HG03354 (cell line): ENCODE measurements at regions not wholly inside any gene's neighbourhood (a gene's known extent, or its start where the extent isn't known, plus 50 kb on each side); places are given as distances from the start of the nearest gene placed in this dataset.

Experiments used
- ATAC-seq: cut with Tn5 transposase; IDR thresholded peaks from one replicate; pipeline ENCODE4 v1.9.1; 2021; ENCODE audit warnings: mild to moderate bottlenecking; ENCODE audit not compliant: unreplicated experiment, poor library complexity, severe bottlenecking

DNA sequence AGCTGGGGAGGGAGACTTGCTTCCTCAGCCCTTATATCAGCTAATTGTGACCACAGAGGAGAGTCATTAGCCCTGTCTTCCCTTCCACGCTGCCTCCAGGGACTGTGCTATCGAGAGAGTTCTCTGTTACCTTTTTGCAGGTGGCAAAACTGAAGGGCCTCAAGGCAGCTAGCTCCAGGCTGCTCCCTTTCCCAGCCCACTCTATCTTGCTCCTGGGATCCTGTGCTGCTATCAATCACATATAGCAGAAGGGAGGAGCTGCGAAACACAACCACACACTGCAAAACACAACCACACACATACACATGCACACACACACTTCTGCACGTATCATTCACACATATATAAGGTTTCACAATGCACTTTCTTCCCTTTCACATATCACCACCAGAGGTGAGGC is 205.3 kb upstream of the MTNR1B start:
- no peak for ATAC-seq

GRCh38 chr11:92765082-92765840 is 204.2 kb upstream of the MTNR1B start:
- no peak for ATAC-seq

DNA sequence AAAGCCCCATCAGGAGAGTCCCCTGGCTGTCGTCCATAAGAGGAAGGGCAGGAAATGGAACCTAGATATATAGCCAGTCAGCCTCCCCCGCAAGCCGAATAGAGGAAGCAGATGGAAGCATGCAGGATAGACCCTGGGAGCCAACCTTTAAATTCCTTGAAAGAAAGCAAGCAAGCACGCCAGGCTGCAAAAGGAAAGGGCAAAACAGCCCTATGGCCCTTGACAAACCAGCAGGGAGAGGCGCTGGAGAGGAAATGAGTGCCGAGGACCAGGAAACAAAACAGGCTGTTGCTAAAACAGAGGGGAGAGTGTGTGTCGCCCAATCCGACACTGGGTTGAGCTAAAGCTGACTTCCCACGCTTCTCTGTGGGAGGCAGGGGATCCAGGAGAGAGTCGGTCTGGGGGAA is 203.5 kb upstream of the MTNR1B start:
- no peak for ATAC-seq

DNA sequence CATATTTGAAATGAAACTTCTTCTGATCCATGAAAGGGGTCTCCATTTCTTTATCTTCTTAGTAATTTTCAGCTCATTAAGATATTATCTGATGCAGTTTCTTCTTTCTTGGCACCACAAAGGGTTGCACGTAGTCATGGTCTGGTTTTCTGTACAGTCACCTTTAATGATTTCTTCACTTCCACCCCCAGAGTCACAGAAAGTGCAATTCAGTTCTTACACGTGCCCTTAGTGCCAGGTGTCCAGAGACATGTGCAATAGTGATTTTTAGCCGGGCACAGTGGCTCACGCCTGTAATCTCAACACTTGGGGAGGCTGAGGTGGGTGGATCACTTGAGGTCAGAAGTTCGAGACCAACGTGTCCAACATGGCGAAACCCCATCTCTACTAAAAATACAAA is 202.8 kb upstream of the MTNR1B start:
- ATAC-seq, result no peak

- no peak for ATAC-seq
These were observed 202.0 kb upstream of the MTNR1B start for GRCh38 chr11:92767416-92767815.

DNA sequence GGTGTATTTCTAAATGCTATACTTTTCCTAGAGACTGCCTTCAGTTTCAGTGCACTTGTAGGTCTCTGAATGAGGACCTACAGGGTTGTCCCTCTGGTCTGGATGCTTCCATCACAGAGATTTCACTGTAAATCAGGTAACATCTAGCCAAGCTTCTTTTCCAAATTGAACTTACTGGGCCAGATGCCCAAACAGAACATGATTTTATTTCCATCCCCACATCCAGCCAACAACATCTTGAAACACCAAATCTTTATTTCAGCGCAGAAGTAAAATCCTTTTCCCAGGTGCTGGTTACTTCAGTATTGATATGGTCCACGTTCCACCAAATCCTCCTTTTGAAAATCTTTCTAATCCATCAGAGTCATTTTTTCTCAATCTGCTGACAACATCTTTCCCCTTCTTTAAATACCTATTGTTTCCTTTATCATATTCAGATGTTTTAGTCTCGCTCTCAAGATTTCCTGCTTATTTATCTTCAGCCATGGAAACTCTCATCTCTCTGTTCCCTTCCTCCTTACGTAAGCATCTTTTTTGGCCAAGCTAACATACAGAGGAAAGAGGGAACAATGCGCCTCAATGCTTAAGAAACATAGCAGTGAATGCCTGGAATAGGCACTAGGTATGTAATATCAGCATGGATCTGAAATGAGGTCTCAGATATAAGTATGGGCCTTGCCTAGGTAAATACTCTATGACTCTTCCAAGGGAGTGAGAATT is 201.2 kb upstream of the MTNR1B start:
- no peak for ATAC-seq

- no peak for ATAC-seq
These were observed 200.3 kb upstream of the MTNR1B start for GRCh38 chr11:92769112-92769511.

- no peak for ATAC-seq
These were observed 199.0 kb upstream of the MTNR1B start for GRCh38 chr11:92770419-92770818.

GRCh38 chr11:92770981-92771380 is 198.5 kb upstream of the MTNR1B start:
- ATAC-seq, result no peak

DNA sequence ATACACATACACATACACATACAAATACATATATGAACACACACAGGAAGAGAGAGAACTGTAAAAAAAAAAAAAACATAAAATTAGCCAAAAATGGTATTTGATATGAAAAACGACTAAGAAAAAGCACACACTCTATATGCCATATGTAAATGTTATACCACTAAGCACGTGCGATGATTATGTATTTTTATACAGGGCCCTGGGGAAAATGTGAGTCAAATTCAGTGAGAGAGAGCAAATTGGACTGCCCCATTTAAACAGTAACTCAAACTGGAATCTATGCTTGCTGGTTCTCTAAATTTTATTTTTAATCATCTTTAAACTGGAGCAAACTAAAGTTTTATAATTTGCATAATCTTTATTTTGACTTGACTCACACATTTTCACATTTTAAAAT is 197.8 kb upstream of the MTNR1B start:
- ATAC-seq, result no peak

GRCh38 chr11:92775003-92775676 is 194.3 kb upstream of the MTNR1B start:
- peak; percentile 56 for ATAC-seq

GRCh38 chr11:92776676-92777075 is 192.8 kb upstream of the MTNR1B start:
- ATAC-seq, result no peak

DNA sequence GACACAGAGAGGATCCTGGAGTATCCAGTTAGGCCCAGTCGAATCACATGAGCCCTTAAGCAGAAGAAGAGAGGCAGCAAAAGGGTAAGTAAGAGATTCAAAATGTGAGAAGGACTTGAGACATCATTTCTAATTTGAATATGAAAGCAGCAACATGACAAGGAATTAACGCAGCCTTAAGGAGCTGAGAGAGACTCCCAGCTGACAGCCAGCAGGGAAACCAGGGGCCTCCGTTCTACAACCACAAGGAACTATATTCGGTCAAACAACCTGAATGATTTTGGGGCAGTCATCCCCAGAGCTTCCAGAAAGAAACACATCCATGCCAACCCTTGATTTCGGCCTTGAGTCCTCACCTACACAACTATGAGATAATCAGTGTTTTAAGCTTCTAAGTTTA is 189.7 kb upstream of the MTNR1B start:
- ATAC-seq, result no peak

GRCh38 chr11:92781151-92781550 is 188.3 kb upstream of the MTNR1B start:
- ATAC-seq, result no peak

DNA sequence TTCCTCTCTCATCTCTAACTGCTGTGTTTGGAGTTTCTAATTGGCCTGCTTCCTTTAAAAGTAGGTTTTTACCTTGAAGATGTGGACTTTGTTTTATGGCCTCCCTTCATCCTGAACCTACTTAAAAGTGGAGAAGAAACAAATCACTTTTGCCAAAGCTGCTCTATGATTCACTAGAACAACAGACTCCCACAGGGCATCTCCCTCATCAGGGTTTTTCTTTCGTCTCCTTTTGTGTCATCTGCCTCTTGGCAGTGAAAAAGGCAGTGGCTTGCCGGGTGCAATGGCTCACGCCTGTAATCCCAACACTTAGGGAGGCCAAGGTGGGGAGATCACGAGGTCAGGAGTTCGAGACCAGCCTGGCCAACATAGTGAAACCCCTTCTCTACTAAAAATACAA is 186.6 kb upstream of the MTNR1B start:
- no peak for ATAC-seq

GRCh38 chr11:92784331-92784730 is 185.1 kb upstream of the MTNR1B start:
- ATAC-seq, result no peak

DNA sequence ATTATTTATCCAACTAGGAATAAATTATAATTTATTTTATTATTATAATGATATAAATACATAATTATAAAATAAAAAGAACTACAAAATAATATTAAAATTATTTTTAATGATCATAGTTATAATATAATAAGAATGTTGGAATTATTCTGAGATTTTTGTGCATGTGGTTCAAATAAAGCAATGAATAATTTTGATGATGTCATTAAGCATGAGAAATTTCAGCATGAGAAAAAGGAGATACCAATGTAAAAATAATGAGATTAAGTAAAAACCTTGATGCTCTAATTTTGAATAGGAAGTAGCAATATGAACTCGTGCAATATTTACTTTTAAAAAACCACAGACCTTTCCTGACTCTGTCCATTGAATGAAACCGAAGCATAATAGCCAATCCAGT is 181.8 kb upstream of the MTNR1B start:
- no peak for ATAC-seq

DNA sequence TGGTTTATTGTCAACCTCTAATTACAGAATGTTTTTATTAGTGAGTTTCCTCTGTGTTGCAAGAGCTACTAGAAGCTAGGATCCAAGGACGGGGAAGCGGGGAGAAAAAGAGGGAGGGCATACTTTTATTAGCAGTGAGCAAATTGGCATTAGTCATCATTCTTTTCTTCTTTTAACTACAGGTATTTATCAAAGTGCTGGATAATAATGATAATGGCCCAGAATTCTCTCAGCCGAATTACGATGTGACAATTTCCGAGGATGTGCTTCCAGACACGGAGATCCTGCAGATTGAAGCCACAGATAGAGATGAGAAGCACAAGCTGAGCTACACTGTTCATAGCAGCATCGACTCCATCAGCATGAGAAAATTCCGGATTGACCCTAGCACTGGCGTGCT is 179.7 kb upstream of the MTNR1B start:
- ATAC-seq, result no peak

DNA sequence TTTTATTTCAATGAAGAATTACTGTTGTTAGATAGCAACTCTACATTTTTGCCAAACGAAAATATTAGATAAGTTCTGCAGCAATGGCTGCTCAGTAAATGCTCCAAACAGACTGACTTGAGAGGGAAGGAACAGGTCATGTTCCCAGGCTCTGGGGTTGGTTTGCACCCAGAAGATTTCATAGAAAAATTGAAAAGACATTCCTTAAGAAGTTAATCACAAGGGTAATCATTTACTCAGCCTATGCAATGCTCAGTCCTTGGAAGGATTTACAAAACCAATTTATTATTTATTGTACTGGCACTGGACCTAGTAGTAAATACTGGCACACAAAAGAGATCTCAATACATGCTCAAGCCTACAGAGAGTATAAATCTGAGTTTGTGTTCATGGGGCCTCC is 179.1 kb upstream of the MTNR1B start:
- no peak for ATAC-seq

DNA sequence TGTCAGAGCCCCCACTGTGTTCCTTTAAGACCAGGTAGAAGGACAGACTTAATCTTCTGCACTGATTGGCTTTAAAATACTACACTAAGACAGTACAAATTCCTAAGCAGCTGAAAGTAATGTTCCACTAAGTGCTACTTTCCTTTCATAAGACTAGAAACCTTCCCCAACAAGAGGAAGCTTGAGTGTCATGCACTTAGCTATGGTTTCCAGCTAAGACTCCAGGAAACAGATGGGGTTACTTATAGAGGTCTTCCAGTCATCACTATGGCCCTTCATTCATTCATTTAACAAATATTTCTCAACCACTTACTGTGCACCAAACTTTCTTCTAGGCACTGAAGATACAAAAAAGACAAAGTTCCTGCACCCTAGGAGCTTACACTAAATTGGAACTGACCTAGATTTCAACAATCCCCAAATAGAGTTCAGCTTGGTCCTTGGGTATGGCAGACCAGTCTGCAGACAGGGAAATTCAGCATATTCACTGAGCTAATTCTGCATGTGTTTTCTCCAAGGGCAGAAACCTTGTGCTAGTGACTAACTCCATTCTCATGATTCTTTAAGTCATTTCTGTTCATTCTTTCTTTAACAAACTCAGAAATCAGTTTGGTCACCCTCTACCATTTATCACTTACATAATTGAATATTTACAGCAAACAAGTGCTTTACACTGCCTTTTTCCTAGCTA is 178.4 kb upstream of the MTNR1B start:
- ATAC-seq, result no peak
